ENCODE measurements at regions not wholly inside any gene's neighbourhood (a gene's known extent, or its start where the extent isn't known, plus 50 kb on each side); places are given as distances from the start of the nearest gene placed in this dataset.

GRCh38 chr6:148177589-148178233 is 164.9 kb upstream of the SASH1 start:
- Histone ChIP-seq H2AFZ (ENCODE audit: low read length) (no peak overlapping the region), H3K9ac (replicated peaks in 1 of 4; ENCODE audit: extremely low read depth in 1 of 4, low read depth in 3 of 4, low read length in 3 of 4) (no peak overlapping the region), H3K27ac (ENCODE audit: low read depth, low read length) (no peak overlapping the region), H2BK20ac (ENCODE audit: low read length) (no peak overlapping the region), H3K14ac (ENCODE audit: insufficient read length) (no peak overlapping the region), H2BK12ac (ENCODE audit: low read depth, low read length) (no peak overlapping the region), H3K27me3 (replicated peaks in 1 of 4; ENCODE audit: control insufficient read depth in 3 of 4, extremely low read depth in 1 of 4, insufficient read depth in 3 of 4, low read length in 3 of 4) (no peaks in the 10 kb centered on the region), H2AK5ac (ENCODE audit: low read depth, low read length) (no peak overlapping the region; the same call in 1 of the 2 replicates), H2BK120ac (replicated peaks; ENCODE audit: low read depth, low read length) (no peak overlapping the region), H3K4me2 (ENCODE audit: insufficient read depth in 1 of 2, low read depth in 2 of 2, low read length in 2 of 2) (no peak overlapping the region), H3K18ac (ENCODE audit: extremely low read depth, low read length) (no peak overlapping the region), H3K36me3 (ENCODE audit: control insufficient read depth in 2 of 4, insufficient read depth in 4 of 4, low read length in 3 of 4) (no peaks in the 10 kb centered on the region), H2BK15ac (ENCODE audit: low read length) (no peak overlapping the region), H4K20me1 (replicated peaks in 1 of 2; ENCODE audit: control insufficient read depth in 1 of 2, insufficient read depth in 2 of 2, low read length in 2 of 2) (no peaks in the 10 kb centered on the region), H3K23me2 (ENCODE audit: low read depth, low read length) (no peaks in the 10 kb centered on the region), H4K8ac (ENCODE audit: extremely low read depth, insufficient read depth, low read length) (no peak overlapping the region), H3K4me3 (ENCODE audit: extremely low read depth in 1 of 4, insufficient read depth in 2 of 4, low read depth in 3 of 4, low read length in 4 of 4) (no peak overlapping the region), H4K5ac (ENCODE audit: insufficient read length, low read depth, low read length) (no peak overlapping the region), H3K4me1 (replicated peaks in 1 of 4; ENCODE audit: control insufficient read depth in 3 of 4, insufficient read depth in 4 of 4, low read length in 3 of 4) (peaks cover 0 to 5% (median 2%) of the 10 kb centered on the region in 4 experiments; a peak in 3 of 7 replicates), H3K9me3 (ENCODE audit: insufficient read depth in 2 of 2, low read depth in 1 of 2, low read length in 1 of 2) (peaks cover 0 to 6% of the 10 kb centered on the region in 2 experiments; a peak in 1 of 4 replicates), H3K4ac (replicated peaks; ENCODE audit: insufficient read length, low read depth, low read length) (no peak overlapping the region), H3K23ac (ENCODE audit: insufficient read length) (no peak overlapping the region), H3K79me2 (ENCODE audit: control insufficient read depth in 1 of 2, insufficient read depth in 2 of 2, low read length in 2 of 2) (no peaks in the 10 kb centered on the region), H4K91ac (replicated peaks; ENCODE audit: insufficient read length, low read length) (no peak overlapping the region), H3K79me1 (ENCODE audit: low read depth, low read length) (no peaks in the 10 kb centered on the region), H2BK5ac (ENCODE audit: low read depth, low read length) (no peak overlapping the region), H3K56ac (replicated peaks; ENCODE audit: insufficient read length, low read depth, low read length) (no peak overlapping the region)
- FAIRE-seq (peak; percentile 55), DNase-seq (ENCODE audit: low read depth in 1 of 2, low spot score in 2 of 2) (peak; percentile 50 to 89)
- CTCF ChIA-PET (ENCODE audit: partially characterized antibody), result interaction anchor here (0.5 to 3.2 kb wide), 59 partner anchors 8 to 796 kb away, joined by 3 to 25 read pairs (median 4); no protein-coding TSS in a partner anchor
- POLR2A ChIA-PET (ENCODE audit: partially characterized antibody), result no interaction called here
- WGBS, 2 experiments (ENCODE audit: extremely low coverage in 1 of 2, insufficient coverage in 1 of 2, insufficient read length in 1 of 2, insufficient replicate concordance in 2 of 2, low coverage in 1 of 2, low lambda C conversion rate in 2 of 2, missing lambda C conversion rate in 1 of 2), result 66% methylated on average over 10 of the region's 10 CpGs; no CpG with 5 or more reads in 1 of the 2 experiments
- TF ChIP-seq CTCF (IDR thresholded peaks at IDR 0.05; ENCODE audit: control extremely low read depth in 1 of 3, insufficient read depth in 1 of 3, low read depth in 1 of 3, low read length in 3 of 3) (peak; percentile 39 to 87 (median 71)), SP2 (IDR thresholded peaks at IDR 0.05; ENCODE audit: low read length) (no peak), HDAC6 (IDR thresholded peaks at IDR 0.05; ENCODE audit: low read depth, low read length) (no peak), RAD21 (IDR thresholded peaks at IDR 0.05 in 1 of 2, conservative IDR thresholded peaks at IDR 0.05 in 1 of 2; ENCODE audit: low read depth in 2 of 2, low read length in 2 of 2) (peak; percentile 80 to 81), SRF (IDR thresholded peaks at IDR 0.05; ENCODE audit: low read depth, low read length) (no peak), CEBPB (IDR thresholded peaks at IDR 0.05; ENCODE audit: low read depth, low read length) (peak; percentile 41; the same call in 1 of the 2 replicates), E2F6 (IDR thresholded peaks at IDR 0.05) (no peak)

Data from H1 (cell line).